IMR-90 (cell line): ENCODE measurements at regions not wholly inside any gene's neighbourhood (a gene's known extent, or its start where the extent isn't known, plus 50 kb on each side); places are given as distances from the start of the nearest gene placed in this dataset.

Source experiments
- ATAC-seq: fragments of 200-7000 bp; cut with Tn5 transposase; 2 replicates; pipeline ENCODE4 v1.9.1; 2020; ENCODE audit warnings: low read depth, mild to moderate bottlenecking, moderate library complexity
- BruUV-seq: library from RNA; stranded (reverse); fragments of 400-500 nt; replicated peaks from 2 replicates; lab custom pipeline; 2021; lab: Mats Ljungman, UMichigan
- CTCF ChIA-PET: fragments of 300-600 bp; formaldehyde crosslinking; extraction: SDS; loops from one replicate; lab custom pipeline; 2021; ENCODE audit warnings: antibody characterized with exemption; lab: Yijun Ruan, JAX
- POLR2A ChIA-PET: fragments of 300-600 bp; sonication (Branson Sonifier 250); formaldehyde crosslinking; loops from one replicate; lab custom pipeline; 2022; ENCODE audit warnings: antibody characterized with exemption; ENCODE audit not compliant: unreplicated experiment; lab: Charles Lee
- DNase-seq: peaks from one replicate; pipeline ENCODE4 v3.0.0; 2013
- H2AFZ ChIP-seq: replicated peaks from 2 replicates; pipeline ENCODE3; 2013; ENCODE audit warnings: low read length, mild to moderate bottlenecking; ENCODE audit not compliant: poor library complexity
- H2AK5ac ChIP-seq: 2 replicates; pipeline ENCODE4 v1.6.1; 2013; ENCODE audit warnings: low read depth, low read length, inconsistent platforms
- H2AK9ac ChIP-seq: replicated peaks from 2 replicates; pipeline ENCODE3; 2013; ENCODE audit warnings: mild to moderate bottlenecking, low read depth, low read length, moderate library complexity; ENCODE audit not compliant: poor library complexity
- H2BK120ac ChIP-seq: 2 replicates; pipeline ENCODE4 v1.6.1; 2013; ENCODE audit warnings: low read depth, low read length, inconsistent platforms
- H2BK15ac ChIP-seq: 3 replicates; pipeline ENCODE4 v1.6.1; 2013; ENCODE audit warnings: low read depth, low read length, inconsistent platforms
- H2BK20ac ChIP-seq: 2 replicates; pipeline ENCODE4 v1.6.1; 2013; ENCODE audit warnings: low read depth, mild to moderate bottlenecking, inconsistent platforms, low read length, moderate library complexity
- H2BK5ac ChIP-seq: 2 replicates; pipeline ENCODE4 v1.6.1; 2013; ENCODE audit warnings: mild to moderate bottlenecking, low read depth, low read length, inconsistent platforms; ENCODE audit not compliant: poor library complexity, severe bottlenecking
- H3K14ac ChIP-seq: replicated peaks from 2 replicates; pipeline ENCODE4 v1.6.1; 2013; ENCODE audit warnings: low read depth, low read length, inconsistent platforms
- H3K18ac ChIP-seq: 2 replicates; pipeline ENCODE4 v1.6.1; 2013; ENCODE audit warnings: low read depth, low read length, control low read depth
- H3K23ac ChIP-seq: 2 replicates; pipeline ENCODE4 v1.6.1; 2013; ENCODE audit warnings: low read depth, low read length, inconsistent platforms
- H3K27ac ChIP-seq: 2 replicates; pipeline ENCODE4 v1.5.1; 2013; ENCODE audit warnings: mild to moderate bottlenecking, control low read depth, low read length; ENCODE audit not compliant: insufficient read depth
- H3K27me3 ChIP-seq: 2 replicates; pipeline ENCODE4 v1.6.1; 2013; ENCODE audit warnings: low read length; ENCODE audit not compliant: control insufficient read depth, insufficient read depth
- H3K36me3 ChIP-seq: 2 replicates; pipeline ENCODE4 v1.6.1; 2013; ENCODE audit warnings: low read length, mixed read lengths; ENCODE audit not compliant: control insufficient read depth, insufficient read depth
- H3K4ac ChIP-seq: 2 replicates; pipeline ENCODE4 v1.6.1; 2013; ENCODE audit warnings: low read depth, low read length, inconsistent platforms
- H3K4me1 ChIP-seq: 2 replicates; pipeline ENCODE4 v1.6.1; 2013; ENCODE audit warnings: low read length, mixed read lengths; ENCODE audit not compliant: control insufficient read depth, insufficient read depth
- H3K4me2 ChIP-seq: 2 replicates; pipeline ENCODE4 v1.6.1; 2013; ENCODE audit warnings: low read depth, mild to moderate bottlenecking, control low read depth, low read length, moderate library complexity
- H3K4me3 ChIP-seq: 2 replicates; pipeline ENCODE4 v1.5.1; 2013; ENCODE audit warnings: low read depth, mild to moderate bottlenecking, control low read depth, low read length, moderate library complexity; ENCODE audit not compliant: insufficient read depth
- H3K56ac ChIP-seq: 2 replicates; pipeline ENCODE4 v1.6.1; 2013; ENCODE audit warnings: low read length, inconsistent platforms; ENCODE audit not compliant: insufficient read depth; ENCODE audit errors: extremely low read depth
- H3K79me1 ChIP-seq, 2 experiments: 2 replicates each; pipeline ENCODE4 v1.6.1; 2013; ENCODE audit warnings: low read length in 2 of 2, inconsistent platforms in 1 of 2, low read depth in 1 of 2
- H3K9ac ChIP-seq: 2 replicates; pipeline ENCODE4 v1.6.1; 2013; ENCODE audit warnings: low read depth, low read length, control low read depth
- H3K9me1 ChIP-seq: 2 replicates; pipeline ENCODE4 v1.6.1; 2013; ENCODE audit warnings: low read length, inconsistent platforms; ENCODE audit not compliant: insufficient read depth
- H3K9me3 ChIP-seq: 2 replicates; pipeline ENCODE4 v1.6.1; 2013; ENCODE audit warnings: low read length; ENCODE audit not compliant: control insufficient read depth, insufficient read depth
- H4K20me1 ChIP-seq: 2 replicates; pipeline ENCODE4 v1.6.1; 2013; ENCODE audit warnings: low read length, inconsistent platforms; ENCODE audit not compliant: insufficient read depth
- H4K5ac ChIP-seq: 2 replicates; pipeline ENCODE4 v1.6.1; 2013; ENCODE audit warnings: mild to moderate bottlenecking, low read depth, low read length, control low read depth
- H4K8ac ChIP-seq, 2 experiments: 2 replicates each; pipeline ENCODE4 v1.6.1; 2013; ENCODE audit warnings: low read depth in 2 of 2, low read length in 2 of 2, control low read depth in 1 of 2, inconsistent platforms in 1 of 2
- H4K91ac ChIP-seq: 2 replicates; pipeline ENCODE4 v1.6.1; 2013; ENCODE audit warnings: low read depth, low read length, inconsistent platforms; ENCODE audit not compliant: insufficient read depth
- CHD1 ChIP-seq: IDR thresholded peaks from 2 replicates; pipeline ENCODE4 v1.6.1; 2012; ENCODE audit warnings: low read depth, low read length, improper control_type of control experiment
- RCOR1 ChIP-seq: IDR thresholded peaks from 2 replicates; pipeline ENCODE4 v1.6.1; 2012; ENCODE audit warnings: mild to moderate bottlenecking, low read length, improper control_type of control experiment; ENCODE audit not compliant: insufficient replicate concordance
- RFX5 ChIP-seq: IDR thresholded peaks from 2 replicates; pipeline ENCODE4 v1.8.0; 2012; ENCODE audit warnings: low read depth, mild to moderate bottlenecking, low read length, moderate library complexity
- WGBS, 2 experiments: methylation state at CpG; one replicate each; pipeline versions ENCODE4 v1.1.5 to v1.1.7; 2013; ENCODE audit warnings: missing lambda C conversion rate in 2 of 2; ENCODE audit not compliant: insufficient read length in 1 of 2; ENCODE audit errors: extremely low coverage in 2 of 2; 5-methylcytosine and 5-hydroxymethylcytosine counted together
- dilution Hi-C: fragments of 300-500 bp; cut with HindIII; formaldehyde crosslinking; loops from one replicate; pipeline ENCODE4 v1.14.3; 2018; ENCODE audit warnings: low sequenced_read_pairs; ENCODE audit not compliant: unreplicated experiment
- in situ Hi-C: fragments of 300-500 bp; cut with MboI; formaldehyde crosslinking; loops from 3 replicates; pipeline ENCODE4 v1.14.3; 2019; ENCODE audit warnings: low sequenced_read_pairs, inconsistent platforms, mixed read lengths
- intact Hi-C: fragments of 100-400 bp; cut with micrococcal nuclease; formaldehyde crosslinking; loops from 2 replicates; pipeline ENCODE4 v1.10.0; 2022

GRCh38 chr6:15922510-15923250 lies 206.2 kb upstream of the MYLIP start:
- H2BK20ac ChIP-seq, result no peak overlapping the region
- no peaks in the 10 kb centered on the region for H3K4me1 ChIP-seq
- no peaks in the 10 kb centered on the region for H3K9me1 ChIP-seq
- H2BK120ac ChIP-seq, result no peak overlapping the region
- POLR2A ChIA-PET, result no interaction called here
- H2AK5ac ChIP-seq, result no peak overlapping the region
- no peak overlapping the region for H2BK15ac ChIP-seq
- H3K27ac ChIP-seq, result no peak overlapping the region
- H3K4ac ChIP-seq, result no peak overlapping the region
- H3K4me2 ChIP-seq, result no peak overlapping the region
- no peak overlapping the region for H3K23ac ChIP-seq
- H3K9me3 ChIP-seq, result no peaks in the 10 kb centered on the region
- H4K91ac ChIP-seq, result no peak overlapping the region
- H2BK5ac ChIP-seq, result no peak overlapping the region
- BruUV-seq, result no TSS peak
- H2AK9ac ChIP-seq, result no peak overlapping the region
- H3K18ac ChIP-seq, result no peak overlapping the region
- H4K8ac ChIP-seq, result no peak overlapping the region
- intact Hi-C loops, result no loop called here
- no peak overlapping the region for H3K56ac ChIP-seq
- ATAC-seq, result no peak
- 44% methylated on average over 2 of the region's 7 CpGs; no CpG with 5 or more reads in 1 of the 2 experiments for WGBS, 2 experiments
- in situ Hi-C loops, result no loop called here
- TF ChIP-seq CHD1 (no peak), RCOR1 (no peak), RFX5 (no peak)
- H3K36me3 ChIP-seq, result no peaks in the 10 kb centered on the region
- no peak overlapping the region for H3K4me3 ChIP-seq
- dilution Hi-C loops, result no loop called here
- no peak overlapping the region for H3K9ac ChIP-seq
- no peak overlapping the region for H3K14ac ChIP-seq
- CTCF ChIA-PET, result no interaction called here
- H3K27me3 ChIP-seq, result no peaks in the 10 kb centered on the region; the same call in none of the 2 replicates
- no peaks in the 10 kb centered on the region for H3K79me1 ChIP-seq
- H2AFZ ChIP-seq, result no peak overlapping the region
- no peak overlapping the region for H4K5ac ChIP-seq
- no peak for DNase-seq
- H4K20me1 ChIP-seq, result no peaks in the 10 kb centered on the region
